ENCODE measurements at regions not wholly inside any gene's neighbourhood (a gene's known extent, or its start where the extent isn't known, plus 50 kb on each side); places are given as distances from the start of the nearest gene placed in this dataset.

DNA sequence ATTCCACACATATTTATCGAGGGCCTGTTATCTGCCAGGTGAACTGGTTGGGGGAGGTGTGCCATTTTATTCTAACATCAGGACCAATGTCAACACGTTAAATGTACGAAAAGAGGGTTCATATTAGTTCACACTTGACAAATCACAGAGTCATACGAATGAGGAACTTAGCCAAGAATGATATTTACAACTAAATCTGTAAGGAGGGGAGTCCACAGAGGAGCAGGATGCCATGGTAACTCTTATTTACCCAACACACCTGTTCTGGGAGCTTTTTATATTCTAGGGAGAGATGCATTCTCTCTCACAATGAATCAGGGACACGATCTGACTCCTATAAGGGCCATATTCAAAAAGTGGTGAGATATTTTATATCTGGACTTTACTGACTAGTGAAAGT, 144.1 kb downstream of the CDC42EP3 start:
- Histone ChIP-seq H3K27ac (no peak overlapping the region), H3K4me1 (replicated peaks in 1 of 2) (no peaks in the 10 kb centered on the region), H3K4me3 (no peak overlapping the region)
- in situ Hi-C loops (cut with MboI; ENCODE audit: low pct_unique_long_range_greater_than_20kb in 2 of 9, low sequenced_read_pairs in 9 of 9, unreplicated experiment in 9 of 9) = loop anchor here in 1 of 9 experiments (25.0 kb wide), 1 partner anchor 115 kb away; no protein-coding TSS in a partner anchor
- 60 to 100% (median 87%) methylated on average over 1 to 5 of the region's 5 CpGs; no CpG with 5 or more reads in 2 of the 10 experiments for WGBS, 10 experiments
- ATAC-seq (replicated peaks in 6 of 8) = peak in 1 of 8 experiments; percentile 56

DNA sequence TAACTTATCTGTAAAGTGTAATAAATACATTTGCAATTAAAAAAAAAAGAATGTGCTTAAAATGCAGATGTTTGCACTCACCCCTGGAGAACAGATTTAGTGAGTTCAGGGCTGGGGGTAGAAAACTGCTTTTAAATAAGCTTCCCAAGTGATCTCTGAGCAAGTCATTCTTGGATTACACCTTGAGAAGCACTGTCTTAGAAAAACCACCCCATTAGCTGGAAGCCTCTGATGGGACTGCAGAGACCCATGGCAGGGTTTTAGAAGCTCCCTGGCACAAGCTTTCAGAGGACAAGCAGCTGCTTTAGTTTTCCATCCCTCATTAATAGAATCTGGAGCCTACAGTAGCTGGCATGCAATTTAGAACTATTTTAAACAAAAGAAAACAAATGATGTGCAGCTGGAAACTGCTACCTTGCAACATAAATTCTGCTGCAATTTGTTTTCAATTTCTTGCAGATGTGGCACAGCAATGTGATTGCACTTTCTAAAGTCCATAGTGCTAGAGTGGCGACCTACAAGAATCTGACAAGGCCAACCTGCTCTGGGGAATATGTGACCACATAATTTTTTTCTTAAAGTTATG, 141.5 kb downstream of the CDC42EP3 start:
- WGBS, 10 experiments = 17 to 100% (median 80%) methylated on average over 1 of the region's 1 CpG; no CpG with 5 or more reads in 3 of the 10 experiments
- ATAC-seq (replicated peaks in 6 of 8) = no peak
- Histone ChIP-seq H3K27ac (no peak overlapping the region), H3K4me3 (no peak overlapping the region), H3K4me1 (replicated peaks in 1 of 2) (no peaks in the 10 kb centered on the region)
- in situ Hi-C loops (cut with MboI; ENCODE audit: low pct_unique_long_range_greater_than_20kb in 2 of 9, low sequenced_read_pairs in 9 of 9, unreplicated experiment in 9 of 9) = loop anchor here in 1 of 9 experiments (25.0 kb wide), 1 partner anchor 118 kb away; no protein-coding TSS in a partner anchor

DNA sequence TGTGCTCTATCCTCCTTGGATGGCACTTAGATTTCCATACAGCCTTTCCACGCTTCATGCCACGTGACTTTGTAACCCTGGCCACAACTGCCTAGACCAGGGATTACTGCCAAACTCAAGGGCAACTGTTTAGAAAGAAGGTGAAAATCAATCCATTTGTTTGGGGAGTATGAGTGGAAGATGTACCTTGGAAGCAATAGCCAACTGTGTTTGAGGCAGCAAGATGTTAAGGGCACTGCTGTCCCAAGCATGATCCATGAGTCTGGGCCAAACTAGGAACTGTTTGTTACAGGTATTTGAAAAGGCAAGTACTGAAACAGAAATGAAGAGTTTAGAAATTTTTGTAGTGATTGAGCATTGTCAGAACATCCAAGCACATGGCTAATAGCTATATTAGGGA, 138.9 kb downstream of the CDC42EP3 start:
- in situ Hi-C loops (cut with MboI; ENCODE audit: low pct_unique_long_range_greater_than_20kb in 2 of 9, low sequenced_read_pairs in 9 of 9, unreplicated experiment in 9 of 9) = loop anchor here in 1 of 9 experiments (25.0 kb wide), 1 partner anchor 120 kb away; no protein-coding TSS in a partner anchor
- Histone ChIP-seq H3K4me3 (no peak overlapping the region), H3K27ac (no peak overlapping the region), H3K4me1 (replicated peaks in 1 of 2) (no peaks in the 10 kb centered on the region)
- WGBS, 10 experiments = 100% methylated on average over 1 to 2 of the region's 2 CpGs; no CpG with 5 or more reads in 6 of the 10 experiments
- ATAC-seq (replicated peaks in 6 of 8) = no peak

DNA sequence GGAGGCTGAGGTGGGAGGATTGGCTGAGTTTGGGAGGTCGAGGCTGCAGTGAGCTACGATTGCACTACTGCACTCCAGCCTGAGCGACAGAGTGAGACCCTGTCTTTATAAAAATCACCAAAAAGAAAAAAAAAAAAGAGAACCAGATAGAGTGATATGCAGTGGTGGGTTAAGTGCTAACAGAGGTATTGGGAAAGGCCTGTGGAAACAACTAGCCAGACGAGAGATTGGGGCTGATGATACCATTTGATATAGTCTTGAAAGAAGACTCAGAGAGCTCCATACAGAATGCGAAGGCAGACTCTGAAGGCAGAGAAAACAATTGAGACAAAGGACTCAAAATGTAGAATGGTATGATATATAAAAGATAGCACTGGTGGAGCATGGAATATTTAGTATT, 134.1 kb downstream of the CDC42EP3 start:
- no peak for ATAC-seq (replicated peaks in 6 of 8)
- WGBS, 10 experiments = 82 to 100% (median 90%) methylated on average over 1 to 5 of the region's 5 CpGs; no CpG with 5 or more reads in 1 of the 10 experiments
- in situ Hi-C loops (cut with MboI; ENCODE audit: low pct_unique_long_range_greater_than_20kb in 2 of 9, low sequenced_read_pairs in 9 of 9, unreplicated experiment in 9 of 9) = loop anchor here in 1 of 9 experiments (25.0 kb wide), 1 partner anchor 125 kb away; no protein-coding TSS in a partner anchor
- H3K4me1 ChIP-seq (replicated peaks in 1 of 2) = no peaks in the 10 kb centered on the region
- no peak overlapping the region for H3K27ac ChIP-seq
- no peak overlapping the region for H3K4me3 ChIP-seq

DNA sequence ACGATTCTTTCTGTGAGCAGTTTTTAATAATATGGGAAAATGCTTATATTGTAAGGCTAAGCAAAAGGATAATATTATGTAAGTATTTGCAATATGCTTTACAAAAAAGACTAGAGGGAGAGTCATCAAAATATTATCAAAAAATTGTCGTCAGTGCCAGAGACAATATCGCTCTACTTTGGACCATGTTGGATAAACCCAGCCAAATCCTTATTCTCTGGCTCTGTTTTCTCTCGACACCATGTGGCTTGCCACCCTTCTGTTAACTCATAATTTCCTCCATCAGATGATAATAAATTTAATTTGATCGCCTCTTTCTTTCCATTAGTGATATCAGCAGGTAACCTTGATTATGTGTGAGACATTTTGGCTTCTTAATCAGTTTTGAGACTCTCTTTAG, 129.9 kb downstream of the CDC42EP3 start:
- no peak for ATAC-seq (replicated peaks in 6 of 8)
- Histone ChIP-seq H3K4me3 (no peak overlapping the region), H3K27ac (no peak overlapping the region), H3K4me1 (replicated peaks in 1 of 2) (no peaks in the 10 kb centered on the region)
- 31 to 79% (median 70%) methylated on average over 3 to 5 of the region's 5 CpGs; no CpG with 5 or more reads in 1 of the 10 experiments for WGBS, 10 experiments
- in situ Hi-C loops (cut with MboI; ENCODE audit: low pct_unique_long_range_greater_than_20kb in 2 of 9, low sequenced_read_pairs in 9 of 9, unreplicated experiment in 9 of 9) = loop anchor here in 1 of 9 experiments (25.0 kb wide), 1 partner anchor 129 kb away; no protein-coding TSS in a partner anchor

DNA sequence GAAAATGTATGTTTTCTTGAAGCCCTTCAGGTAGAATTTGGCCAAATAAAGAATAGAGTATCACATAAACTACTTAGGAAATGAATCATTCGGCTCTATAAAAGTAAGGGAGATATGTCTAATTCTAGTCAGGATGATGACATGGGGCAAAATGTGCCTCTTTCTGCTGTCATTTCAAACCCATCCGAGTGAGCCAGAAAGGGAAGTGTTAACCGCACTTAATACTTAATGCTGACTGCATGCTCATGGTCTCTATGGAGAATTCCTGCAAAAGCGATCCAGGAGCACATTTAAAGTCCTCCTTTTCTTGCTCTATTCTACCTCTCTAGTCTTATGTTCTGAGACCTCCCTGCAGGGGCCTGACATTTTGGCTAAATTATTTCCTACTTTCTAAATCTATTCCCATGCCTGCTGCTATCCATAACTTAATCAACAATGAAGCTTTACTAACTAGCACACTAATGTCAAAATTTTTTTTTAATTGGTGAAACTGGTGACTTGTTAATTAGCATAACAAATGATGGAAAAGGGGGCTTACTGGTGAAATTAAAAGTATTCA, 127.4 kb downstream of the CDC42EP3 start:
- Histone ChIP-seq H3K4me1 (replicated peaks in 1 of 2) (no peaks in the 10 kb centered on the region), H3K27ac (no peak overlapping the region), H3K4me3 (no peak overlapping the region)
- WGBS, 10 experiments = 50 to 96% (median 83%) methylated on average over 1 to 4 of the region's 4 CpGs
- ATAC-seq (replicated peaks in 6 of 8) = no peak
- in situ Hi-C loops (cut with MboI; ENCODE audit: low pct_unique_long_range_greater_than_20kb in 2 of 9, low sequenced_read_pairs in 9 of 9, unreplicated experiment in 9 of 9) = loop anchor here in 1 of 9 experiments (25.0 kb wide), 1 partner anchor 132 kb away; no protein-coding TSS in a partner anchor

DNA sequence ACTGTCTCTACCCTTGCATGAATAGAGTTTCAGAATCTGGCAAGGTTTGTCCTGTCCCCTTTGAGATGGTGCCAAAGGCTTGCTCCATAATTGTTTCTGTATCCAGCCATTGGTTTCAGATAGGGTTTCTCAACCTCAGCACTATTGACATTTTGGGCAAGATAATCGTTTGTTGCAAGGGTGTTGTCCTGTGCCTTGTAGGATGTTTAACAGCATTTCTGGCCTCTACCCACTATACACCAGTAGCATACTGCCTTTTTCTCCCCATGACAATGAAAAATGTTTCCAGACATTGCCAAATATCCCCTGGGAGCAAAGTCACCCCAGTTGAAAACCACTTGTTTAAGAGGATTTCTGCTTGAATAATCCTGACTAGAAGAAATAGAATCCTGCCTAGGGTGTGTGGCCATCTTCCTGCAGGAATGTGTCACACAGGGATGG, 126.8 kb downstream of the CDC42EP3 start:
- no peak for ATAC-seq (replicated peaks in 6 of 8)
- in situ Hi-C loops (cut with MboI; ENCODE audit: low pct_unique_long_range_greater_than_20kb in 2 of 9, low sequenced_read_pairs in 9 of 9, unreplicated experiment in 9 of 9) = loop anchor here in 1 of 9 experiments (25.0 kb wide), 1 partner anchor 132 kb away; no protein-coding TSS in a partner anchor
- H3K4me3 ChIP-seq = no peak overlapping the region
- no peaks in the 10 kb centered on the region for H3K4me1 ChIP-seq (replicated peaks in 1 of 2)
- H3K27ac ChIP-seq = no peak overlapping the region
- 13 to 100% (median 80%) methylated on average over 1 of the region's 1 CpG; no CpG with 5 or more reads in 3 of the 10 experiments for WGBS, 10 experiments

DNA sequence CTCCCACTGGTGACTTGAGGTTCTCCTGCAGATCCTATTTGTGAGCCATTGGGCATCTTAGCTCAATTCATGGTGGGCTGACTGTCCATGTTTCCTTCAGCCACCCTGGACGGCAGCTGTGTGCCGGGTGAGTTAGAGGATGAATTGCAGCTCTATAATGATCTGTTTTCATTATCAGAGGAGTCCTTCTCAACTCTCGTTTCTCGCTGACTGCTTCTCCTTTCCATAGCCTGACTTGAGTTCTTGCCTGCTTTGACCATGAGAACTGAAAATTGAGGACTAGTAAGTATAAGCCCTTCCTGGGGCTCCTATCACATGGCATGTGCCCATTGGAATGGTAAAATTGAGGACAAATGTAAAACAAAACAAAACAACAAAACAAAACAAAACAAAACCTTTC, 121.8 kb downstream of the CDC42EP3 start:
- 0 to 100% (median 43%) methylated on average over 1 to 4 of the region's 4 CpGs; no CpG with 5 or more reads in 1 of the 10 experiments for WGBS, 10 experiments
- Histone ChIP-seq H3K4me3 (no peak overlapping the region), H3K4me1 (replicated peaks in 1 of 2) (no peaks in the 10 kb centered on the region), H3K27ac (no peak overlapping the region)
- no peak for ATAC-seq (replicated peaks in 6 of 8)
- in situ Hi-C loops (cut with MboI; ENCODE audit: low pct_unique_long_range_greater_than_20kb in 2 of 9, low sequenced_read_pairs in 9 of 9, unreplicated experiment in 9 of 9) = loop anchor here in 1 of 9 experiments (25.0 kb wide), 1 partner anchor 137 kb away; no protein-coding TSS in a partner anchor

DNA sequence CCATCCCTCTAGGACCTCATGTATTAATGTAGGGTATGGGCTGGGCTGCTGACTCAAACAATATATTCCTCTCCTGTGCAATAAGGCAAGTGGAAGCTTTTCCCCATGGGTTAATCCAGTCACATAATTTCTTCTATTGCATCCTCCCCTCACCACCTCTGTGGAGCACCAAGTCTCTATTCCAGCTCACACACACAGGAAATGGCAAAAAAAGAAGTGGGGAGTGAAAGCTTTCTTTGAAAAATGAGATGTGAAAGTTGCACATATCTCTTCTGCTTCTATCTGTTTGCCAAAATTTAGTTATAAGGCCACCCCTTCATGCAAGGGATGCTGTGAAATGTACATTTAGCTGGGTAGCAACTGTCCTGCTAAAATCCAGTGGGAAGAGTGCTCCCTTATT, 121.3 kb downstream of the CDC42EP3 start:
- Histone ChIP-seq H3K4me3 (no peak overlapping the region), H3K27ac (no peak overlapping the region), H3K4me1 (replicated peaks in 1 of 2) (no peaks in the 10 kb centered on the region)
- in situ Hi-C loops (cut with MboI; ENCODE audit: low pct_unique_long_range_greater_than_20kb in 2 of 9, low sequenced_read_pairs in 9 of 9, unreplicated experiment in 9 of 9) = no loop called here
- no peak for ATAC-seq (replicated peaks in 6 of 8)

DNA sequence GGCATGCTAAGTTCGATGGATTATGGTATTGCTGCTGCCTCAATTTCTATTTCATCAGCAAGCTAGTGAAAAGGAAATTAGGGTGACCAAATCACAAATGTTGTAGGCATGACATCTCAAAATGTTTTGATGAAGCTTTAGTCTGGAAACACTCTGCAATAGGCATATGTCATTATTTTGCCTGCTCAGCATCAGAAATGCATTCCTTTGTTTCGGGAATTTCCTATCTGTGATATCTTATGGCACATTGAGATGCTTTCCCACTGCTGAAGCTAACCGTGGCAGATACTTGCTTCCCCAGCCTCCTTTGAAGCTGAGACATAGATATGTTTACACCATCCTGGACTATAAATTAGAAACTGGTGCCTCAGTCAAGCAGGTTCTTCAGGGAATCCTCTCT, 119.7 kb downstream of the CDC42EP3 start:
- no peak overlapping the region for H3K4me3 ChIP-seq
- H3K27ac ChIP-seq = no peak overlapping the region
- ATAC-seq (replicated peaks in 6 of 8) = no peak
- WGBS, 10 experiments = 13 to 100% (median 84%) methylated on average over 1 to 3 of the region's 3 CpGs; no CpG with 5 or more reads in 2 of the 10 experiments
- no peaks in the 10 kb centered on the region for H3K4me1 ChIP-seq (replicated peaks in 1 of 2)
- in situ Hi-C loops (cut with MboI; ENCODE audit: low pct_unique_long_range_greater_than_20kb in 2 of 9, low sequenced_read_pairs in 9 of 9, unreplicated experiment in 9 of 9) = no loop called here

DNA sequence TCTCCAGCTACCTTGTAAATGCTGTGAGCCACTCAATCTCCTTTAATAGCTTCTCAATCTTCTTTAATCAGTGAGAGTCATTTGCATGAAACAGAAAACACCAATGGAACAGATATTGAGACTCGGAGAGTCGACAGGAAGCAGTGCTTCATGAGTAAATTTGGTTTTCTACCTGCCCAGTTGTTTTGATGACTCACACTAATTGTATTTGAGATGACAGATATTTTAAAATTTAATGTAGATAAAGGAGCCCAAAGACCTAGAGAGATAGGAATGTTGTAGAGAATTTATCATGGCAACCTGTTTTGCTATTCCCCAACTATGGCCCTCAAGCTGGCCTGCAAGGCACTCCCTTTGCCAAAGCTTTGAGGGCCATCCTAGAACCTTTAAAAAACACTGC, 119.1 kb downstream of the CDC42EP3 start:
- WGBS, 10 experiments = 60 to 100% (median 91%) methylated on average over 1 to 2 of the region's 2 CpGs; no CpG with 5 or more reads in 2 of the 10 experiments
- Histone ChIP-seq H3K27ac (no peak overlapping the region), H3K4me1 (replicated peaks in 1 of 2) (no peaks in the 10 kb centered on the region), H3K4me3 (no peak overlapping the region)
- in situ Hi-C loops (cut with MboI; ENCODE audit: low pct_unique_long_range_greater_than_20kb in 2 of 9, low sequenced_read_pairs in 9 of 9, unreplicated experiment in 9 of 9) = no loop called here
- ATAC-seq (replicated peaks in 6 of 8) = no peak

DNA sequence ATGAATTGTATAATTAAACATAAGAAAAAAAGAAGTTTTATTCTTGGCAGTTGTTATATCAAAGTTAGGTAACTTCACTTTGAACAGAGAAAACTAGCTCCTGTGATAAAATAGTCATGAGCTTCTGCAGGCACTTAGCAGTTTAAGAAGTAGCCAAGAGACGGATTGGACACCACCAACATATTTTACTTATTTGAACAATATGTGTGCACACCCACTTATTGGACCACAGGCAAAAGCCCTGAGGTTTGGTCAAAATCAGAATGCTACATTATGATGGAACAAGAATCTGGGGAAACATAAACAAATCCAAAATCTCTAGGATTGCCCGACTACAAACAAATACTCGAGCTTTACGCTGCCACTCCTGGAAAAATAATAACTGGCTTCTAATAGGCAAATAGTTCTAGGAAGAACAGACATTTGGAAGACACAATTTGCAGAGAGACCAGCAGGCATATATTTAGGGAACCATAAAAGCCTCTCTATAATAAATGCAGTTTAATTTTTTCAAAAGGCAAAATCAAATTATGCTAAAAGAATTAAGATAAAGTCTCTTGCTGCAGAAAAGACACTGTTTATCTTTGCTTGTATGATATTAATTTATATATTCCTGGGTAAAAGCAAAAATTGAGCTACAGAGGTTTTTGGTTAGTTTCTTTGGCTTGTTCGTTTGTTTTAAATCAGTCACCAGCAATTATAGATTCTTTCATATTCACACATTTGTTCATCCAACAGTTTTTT, 117.9 kb downstream of the CDC42EP3 start:
- in situ Hi-C loops (cut with MboI; ENCODE audit: low pct_unique_long_range_greater_than_20kb in 2 of 9, low sequenced_read_pairs in 9 of 9, unreplicated experiment in 9 of 9) = no loop called here
- WGBS, 10 experiments = 20 to 90% (median 75%) methylated on average over 1 to 5 of the region's 5 CpGs
- Histone ChIP-seq H3K27ac (no peak overlapping the region), H3K4me1 (replicated peaks in 1 of 2) (no peaks in the 10 kb centered on the region), H3K4me3 (no peak overlapping the region)
- no peak for ATAC-seq (replicated peaks in 6 of 8)

DNA sequence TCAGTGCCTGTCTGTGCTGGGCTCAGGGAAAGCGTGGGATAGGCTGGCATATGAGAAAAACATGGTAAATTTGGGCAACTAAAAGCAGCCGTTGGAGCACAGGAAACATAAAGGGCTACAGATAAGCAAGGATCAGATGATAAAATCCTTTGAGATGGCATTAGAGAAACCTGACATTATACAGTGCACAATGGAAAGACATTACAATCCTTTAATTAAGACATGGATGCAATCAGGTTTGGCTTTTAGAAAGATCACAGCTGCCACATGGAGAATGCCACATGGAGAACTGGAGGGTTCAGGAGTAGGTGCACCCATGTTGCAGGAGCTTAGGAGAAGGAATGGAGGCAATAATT, 117.3 kb downstream of the CDC42EP3 start:
- WGBS, 10 experiments = 0 to 90% (median 49%) methylated on average over 1 to 2 of the region's 2 CpGs
- no peak for ATAC-seq (replicated peaks in 6 of 8)
- Histone ChIP-seq H3K4me3 (no peak overlapping the region), H3K27ac (no peak overlapping the region), H3K4me1 (replicated peaks in 1 of 2) (no peaks in the 10 kb centered on the region)
- in situ Hi-C loops (cut with MboI; ENCODE audit: low pct_unique_long_range_greater_than_20kb in 2 of 9, low sequenced_read_pairs in 9 of 9, unreplicated experiment in 9 of 9) = no loop called here
